Activated T-helper 9 cell treated with anti-CD3 and anti-CD28 coated beads, Interleukin-2, amount 50 U/mL, for 16 hours (primary cell): ENCODE measurements at regions not wholly inside any gene's neighbourhood (a gene's known extent, or its start where the extent isn't known, plus 50 kb on each side); places are given as distances from the start of the nearest gene placed in this dataset.
A peak's percentile ranks its signal among the peaks of the same experiment; 100 is the strongest.

Experiments used
- DNase-seq: peaks from one replicate; pipeline ENCODE4 v3.0.0-alpha.2; 2020; ENCODE audit warnings: low read depth

GRCh38 chr9:105023788-105024187 lies 95.8 kb upstream of the ABCA1 start:
- no peak for DNase-seq

- no peak for DNase-seq
These were observed 96.6 kb upstream of the ABCA1 start for GRCh38 chr9:105024529-105024928.

- DNase-seq, result no peak
These were observed 98.5 kb upstream of the ABCA1 start for GRCh38 chr9:105026451-105026850.

DNA sequence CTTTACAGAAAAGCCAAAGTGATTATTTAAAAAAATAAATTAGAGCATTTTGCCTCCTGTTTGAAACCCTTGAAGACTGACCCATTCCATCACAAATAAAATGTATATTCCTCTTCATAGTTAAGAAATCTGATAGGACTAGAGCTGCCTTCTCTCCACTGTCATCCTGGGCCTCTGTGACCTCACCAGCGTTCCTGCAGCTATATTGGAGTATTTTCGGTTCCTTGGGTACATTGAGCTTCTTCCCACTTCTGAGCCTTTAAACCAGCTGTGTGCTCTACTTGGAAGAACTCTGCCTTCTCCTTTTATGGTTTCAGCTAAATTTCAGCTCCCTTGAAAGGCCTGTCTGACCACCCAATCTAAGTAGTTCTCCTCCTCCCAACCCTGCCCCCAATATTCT lies 99.1 kb upstream of the ABCA1 start:
- no peak for DNase-seq

DNA sequence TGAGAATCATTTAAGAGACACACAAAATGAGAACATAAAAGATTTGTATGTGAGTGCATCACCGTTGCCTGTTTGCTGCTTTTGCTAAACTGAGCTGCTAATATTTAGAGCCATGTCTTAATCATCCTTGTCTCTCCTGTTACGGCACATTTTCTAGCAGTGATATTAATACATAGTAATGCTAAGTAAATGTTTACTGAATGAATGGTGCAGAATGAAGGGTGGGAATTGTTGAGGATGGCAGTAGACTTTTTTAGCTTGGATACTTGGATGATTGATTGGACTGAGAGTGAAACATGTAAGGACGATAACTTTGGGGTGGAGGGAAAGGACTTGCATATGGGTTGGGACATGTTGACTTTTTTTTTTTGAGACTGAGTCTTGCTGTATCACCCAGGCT lies 102.3 kb upstream of the ABCA1 start:
- DNase-seq, result no peak

DNA sequence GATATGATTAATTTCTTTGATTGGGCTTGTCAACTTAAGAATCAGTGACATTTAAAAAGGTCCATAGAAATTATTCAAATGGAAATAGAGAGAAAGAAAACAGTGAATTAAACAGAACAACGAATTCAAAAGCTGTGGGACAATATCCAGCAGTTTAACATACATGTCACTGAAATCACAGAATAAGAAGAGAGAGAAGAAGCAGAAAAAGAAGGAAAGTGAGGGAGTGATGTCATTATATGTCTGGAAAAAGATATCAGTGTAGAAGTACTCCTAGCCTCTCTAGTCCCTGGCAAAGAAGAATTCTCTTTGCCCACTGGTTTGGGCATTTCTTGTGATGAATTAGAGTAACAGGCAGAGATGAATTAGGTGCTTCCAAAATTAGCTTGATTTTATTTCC lies 109.2 kb upstream of the ABCA1 start:
- no peak for DNase-seq

DNA sequence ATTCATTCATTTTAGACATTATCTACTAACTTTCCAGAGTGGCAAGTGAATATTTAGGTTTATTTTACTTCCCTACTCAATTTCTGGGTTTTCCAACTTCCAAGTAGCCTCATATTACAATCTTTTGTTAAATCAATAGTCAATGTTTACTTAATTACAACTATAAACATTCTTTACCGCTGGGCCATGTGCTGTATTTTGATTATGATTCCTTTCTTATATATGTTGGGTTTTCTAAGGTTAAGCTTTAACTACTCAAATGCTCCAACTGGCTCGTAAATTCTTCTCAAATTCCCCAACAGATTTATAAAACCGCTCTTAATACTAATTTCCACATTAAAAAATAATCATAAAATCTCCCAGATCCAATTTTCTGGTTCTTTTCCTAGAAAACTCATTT lies 110.1 kb upstream of the ABCA1 start:
- no peak for DNase-seq

DNA sequence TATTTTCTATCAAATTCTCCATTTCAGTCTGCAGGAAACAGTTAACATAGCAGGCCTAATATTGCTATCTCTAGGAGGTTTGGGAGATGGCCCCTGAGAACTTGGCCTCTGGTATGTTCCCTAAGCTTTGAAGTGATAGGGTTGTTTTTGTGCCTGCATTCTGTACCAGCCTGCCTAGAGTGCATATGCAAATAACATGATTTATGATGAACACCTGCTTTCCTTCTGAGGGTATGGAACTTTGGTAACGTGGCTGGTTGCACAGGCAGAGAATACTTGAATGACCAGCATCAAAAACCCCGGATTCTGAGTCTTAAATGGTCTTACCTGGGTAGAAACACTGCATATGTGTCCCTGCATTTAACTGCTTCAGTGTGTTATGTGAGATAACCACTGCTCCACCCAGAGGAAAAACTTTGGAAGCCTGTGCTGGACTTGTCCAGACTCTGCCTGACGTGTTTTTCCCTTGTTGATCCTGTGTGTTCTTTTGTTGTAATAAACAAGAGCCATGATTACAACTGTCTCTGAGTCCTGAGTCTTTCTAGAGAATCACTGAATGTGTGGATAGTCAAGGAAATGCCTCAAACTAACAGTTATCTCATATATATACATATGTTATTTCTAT lies 111.3 kb upstream of the ABCA1 start:
- DNase-seq, result no peak

DNA sequence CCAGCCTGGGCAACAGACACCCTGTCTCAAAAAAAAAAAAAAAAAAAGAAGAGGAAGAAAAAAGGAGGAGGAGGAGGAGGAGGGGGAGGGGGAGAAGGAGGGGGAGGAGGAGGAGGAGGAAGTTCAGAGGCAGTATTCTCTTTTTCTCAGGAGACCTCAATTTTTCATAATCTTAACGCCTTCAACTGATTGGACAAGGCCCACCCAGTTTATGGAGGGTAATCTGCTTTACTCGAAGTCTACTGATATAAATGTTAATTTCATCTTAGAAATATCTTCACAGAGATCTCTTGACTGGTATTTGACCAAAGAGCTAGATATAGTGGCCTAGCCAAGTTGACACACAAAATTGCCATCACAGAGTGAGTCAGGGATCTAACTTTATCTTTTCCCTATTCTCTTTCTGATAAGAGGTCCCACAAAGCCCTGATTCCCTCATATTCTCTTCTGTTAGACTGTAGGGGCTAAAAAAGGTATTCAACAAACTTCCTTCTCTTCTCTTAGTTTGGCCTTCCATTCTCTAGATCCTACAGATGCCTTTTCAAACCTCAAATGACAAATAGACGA lies 115.5 kb upstream of the ABCA1 start:
- DNase-seq, result no peak

- no peak for DNase-seq
These were observed 116.6 kb upstream of the ABCA1 start for GRCh38 chr9:105044518-105044917.

DNA sequence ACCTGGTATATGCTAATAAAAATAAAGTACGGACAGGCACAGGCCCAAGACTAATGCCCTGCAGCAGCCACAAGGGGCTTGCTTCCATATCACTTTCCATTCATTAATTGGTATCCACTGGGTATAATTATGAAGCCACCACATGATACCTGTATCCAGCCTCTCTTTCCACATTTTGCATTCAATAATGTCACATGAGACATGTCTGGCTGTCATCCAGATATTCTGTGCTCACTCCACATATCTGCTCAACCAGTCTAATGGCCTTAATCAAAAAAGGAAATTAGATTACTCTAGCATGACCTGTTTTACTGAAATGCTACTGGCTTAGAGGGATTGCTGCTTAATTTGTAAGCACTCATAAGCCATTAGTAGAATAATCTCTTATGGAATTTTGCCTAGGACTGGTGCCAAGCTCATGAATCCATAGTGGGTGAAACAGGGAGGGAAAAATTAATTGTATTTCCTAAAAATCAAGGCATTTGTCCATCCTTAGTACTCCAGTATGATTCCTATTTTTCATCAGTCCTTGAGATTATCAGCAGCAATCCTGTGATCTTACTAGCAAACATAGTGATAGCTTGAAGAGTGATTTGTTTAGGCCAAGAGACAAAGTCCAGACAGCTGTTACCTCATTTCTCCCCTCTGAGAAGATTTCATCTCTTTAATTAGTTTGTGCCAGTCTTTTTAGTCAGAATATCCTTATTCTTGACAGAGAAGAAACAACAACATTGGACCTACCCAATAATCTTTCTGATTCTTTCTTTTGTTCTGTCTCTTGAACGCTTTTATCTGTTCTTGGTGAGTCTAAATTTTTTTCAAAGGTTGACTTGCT lies 119.2 kb upstream of the ABCA1 start:
- DNase-seq, result no peak

GRCh38 chr9:105047742-105048041 lies 119.7 kb upstream of the ABCA1 start:
- no peak for DNase-seq

DNA sequence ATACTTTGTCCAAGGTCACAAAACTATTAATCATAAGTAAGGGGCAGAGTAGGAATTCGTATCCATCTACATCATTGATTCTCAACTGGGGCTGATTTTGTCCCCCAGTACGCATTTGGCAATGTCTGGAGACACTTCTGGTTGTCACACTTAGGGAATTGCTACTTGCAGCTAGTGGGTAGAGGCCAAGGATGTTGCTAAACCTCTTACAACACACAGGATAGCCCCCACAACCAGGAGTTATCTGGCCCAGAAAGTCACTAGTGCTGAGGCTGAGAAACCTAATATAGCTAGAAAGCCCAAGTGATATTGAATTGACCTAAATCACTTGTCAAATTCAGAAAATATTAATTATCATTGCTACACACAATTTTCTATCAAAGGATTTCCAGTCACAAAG lies 120.4 kb upstream of the ABCA1 start:
- DNase-seq, result no peak

DNA sequence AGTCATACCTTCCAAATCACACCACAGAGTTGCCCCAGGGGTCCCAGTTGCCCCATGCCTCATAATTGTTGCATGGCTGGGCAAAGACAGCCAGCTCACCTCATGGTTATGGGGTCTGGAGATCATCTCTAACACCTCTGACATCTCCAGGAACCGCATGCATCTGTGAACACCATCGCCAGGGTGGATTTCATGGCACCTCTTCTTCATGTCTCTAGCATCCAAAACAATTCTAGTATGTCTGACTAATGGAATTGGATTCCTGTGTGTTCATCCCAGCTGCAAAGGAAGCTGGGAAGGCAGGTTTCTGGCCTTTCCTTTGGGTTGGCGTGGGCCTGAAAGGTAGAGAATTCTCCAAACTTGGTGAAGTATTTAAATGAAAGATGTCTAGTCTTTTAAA lies 122.3 kb upstream of the ABCA1 start:
- DNase-seq, result no peak

GRCh38 chr9:105051897-105052296 lies 123.9 kb upstream of the ABCA1 start:
- DNase-seq, result no peak

GRCh38 chr9:105052346-105052745 lies 124.4 kb upstream of the ABCA1 start:
- DNase-seq, result no peak

DNA sequence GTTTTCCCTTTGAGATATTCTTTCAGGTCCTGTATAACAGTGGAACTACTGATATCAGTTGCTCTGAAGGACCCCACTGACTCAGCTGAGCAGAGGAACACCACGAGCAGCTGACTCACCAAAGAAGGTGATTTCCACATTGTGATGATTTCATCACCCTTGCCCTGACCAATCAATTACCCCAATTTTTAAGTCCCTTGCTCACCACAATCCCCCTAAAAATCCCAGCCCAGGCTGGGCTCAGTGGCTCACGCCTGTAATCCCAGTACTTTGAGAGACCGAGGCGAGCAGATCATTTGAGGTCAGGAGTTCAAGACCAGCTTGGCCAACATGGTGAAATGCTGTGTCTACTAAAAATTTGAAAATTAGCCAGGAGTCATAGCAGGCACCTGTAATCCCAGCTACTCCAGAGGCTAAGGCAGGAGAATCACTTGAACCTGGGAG lies 125.3 kb upstream of the ABCA1 start:
- DNase-seq, result peak; percentile 22

DNA sequence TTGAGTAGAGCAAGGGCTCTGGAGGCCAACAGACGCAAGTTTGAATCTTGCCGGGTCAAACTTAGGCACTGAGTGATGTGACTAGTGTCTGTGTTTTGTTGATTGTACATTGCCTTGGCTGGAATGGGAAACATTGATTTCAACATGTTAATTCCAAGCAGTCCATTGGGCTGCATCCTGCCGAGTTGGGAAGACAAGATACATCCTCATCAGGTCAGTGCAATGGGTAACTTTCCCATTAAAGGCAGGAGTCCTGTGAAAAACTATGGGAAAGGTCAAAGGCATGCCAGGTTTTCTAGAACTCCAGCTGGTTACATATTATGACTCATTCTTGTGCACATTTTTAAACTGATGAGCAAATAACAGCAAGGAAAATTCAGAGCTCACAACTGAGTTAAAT lies 126.5 kb upstream of the ABCA1 start:
- no peak for DNase-seq

DNA sequence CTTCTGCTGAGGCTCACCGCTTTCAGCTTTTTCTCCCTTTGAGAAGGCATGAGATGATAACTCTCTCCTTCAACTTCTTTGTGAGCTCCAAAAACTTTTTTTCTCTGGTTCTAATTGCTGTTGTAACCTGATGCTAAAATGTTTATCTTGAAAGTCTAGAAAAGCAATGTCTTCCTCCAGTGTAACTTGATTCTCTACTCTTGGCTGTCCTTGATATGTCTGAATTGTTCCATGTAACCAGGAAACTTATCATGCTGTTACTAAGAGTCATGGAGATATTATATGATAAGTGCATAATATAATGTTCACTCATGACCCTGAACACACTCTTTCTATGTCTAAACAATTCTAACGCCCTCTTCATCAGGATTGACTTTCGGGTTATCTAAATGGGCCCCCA lies 128.0 kb upstream of the ABCA1 start:
- no peak for DNase-seq

- no peak for DNase-seq
These were observed 129.6 kb upstream of the ABCA1 start for GRCh38 chr9:105057551-105057950.

DNA sequence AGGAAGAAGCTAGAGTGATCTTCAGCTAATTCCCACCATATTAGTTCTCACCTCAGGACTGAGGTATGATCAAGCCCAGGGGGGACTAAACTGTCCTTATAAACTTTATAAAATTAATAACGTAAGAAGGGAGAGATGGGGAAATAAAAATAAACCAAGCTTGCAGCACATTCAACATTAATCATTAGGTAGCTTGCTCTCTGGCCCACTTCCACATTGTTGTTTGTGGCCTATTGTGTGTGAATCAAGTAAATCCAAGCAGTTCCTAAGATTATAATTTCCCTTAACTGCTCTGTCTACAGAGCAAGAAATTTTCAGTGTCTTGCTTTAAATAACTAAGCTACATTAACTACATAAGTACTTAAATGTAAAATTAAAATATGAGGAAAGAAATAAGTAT lies 131.3 kb upstream of the ABCA1 start:
- no peak for DNase-seq

- DNase-seq, result no peak
These were observed 134.4 kb upstream of the ABCA1 start for GRCh38 chr9:105062222-105062855.
